GM06990 (cell line): ENCODE measurements at regions not wholly inside any gene's neighbourhood (a gene's known extent, or its start where the extent isn't known, plus 50 kb on each side); places are given as distances from the start of the nearest gene placed in this dataset.

Experiments
- DNase-seq: peaks from one replicate; pipeline ENCODE4 v3.0.0-alpha.2; 2011; ENCODE audit not compliant: insufficient read length; ENCODE audit errors: extremely low read depth
- H3K27me3 ChIP-seq: replicated peaks from 2 replicates; pipeline ENCODE4 v1.6.0; 2011; ENCODE audit warnings: low read length; ENCODE audit not compliant: control insufficient read depth, insufficient read depth
- H3K36me3 ChIP-seq: 2 replicates; pipeline ENCODE4 v1.5.1; 2011; ENCODE audit warnings: low read length; ENCODE audit not compliant: control insufficient read depth, insufficient read depth
- H3K4me3 ChIP-seq: replicated peaks from 2 replicates; pipeline ENCODE4 v1.5.1; 2011; ENCODE audit warnings: low read depth, mild to moderate bottlenecking, control low read depth, low read length
- CTCF ChIP-seq: IDR thresholded peaks from 2 replicates; pipeline ENCODE4 v1.5.1; 2011; ENCODE audit warnings: low read length, control low read depth, mild to moderate bottlenecking, inconsistent platforms; ENCODE audit not compliant: insufficient read depth, poor library complexity, severe bottlenecking

- no peak for DNase-seq
- H3K27me3 ChIP-seq: no peaks in the 10 kb centered on the region
- H3K36me3 ChIP-seq: no peaks in the 10 kb centered on the region
- no peak for TF ChIP-seq CTCF
- H3K4me3 ChIP-seq: no peak overlapping the region
Measured at GRCh38 chr2:128988967-128989366, 670.3 kb upstream of the HS6ST1 start.

GRCh38 chr2:128995086-128995485, 676.4 kb upstream of the HS6ST1 start:
- Histone ChIP-seq H3K36me3 (no peaks in the 10 kb centered on the region), H3K4me3 (no peak overlapping the region), H3K27me3 (no peaks in the 10 kb centered on the region)
- TF ChIP-seq CTCF: no peak
- DNase-seq: no peak

GRCh38 chr2:128996078-128996477, 677.4 kb upstream of the HS6ST1 start:
- no peak for TF ChIP-seq CTCF
- no peak overlapping the region for H3K4me3 ChIP-seq
- H3K27me3 ChIP-seq: no peaks in the 10 kb centered on the region
- no peak for DNase-seq
- H3K36me3 ChIP-seq: no peaks in the 10 kb centered on the region

DNA sequence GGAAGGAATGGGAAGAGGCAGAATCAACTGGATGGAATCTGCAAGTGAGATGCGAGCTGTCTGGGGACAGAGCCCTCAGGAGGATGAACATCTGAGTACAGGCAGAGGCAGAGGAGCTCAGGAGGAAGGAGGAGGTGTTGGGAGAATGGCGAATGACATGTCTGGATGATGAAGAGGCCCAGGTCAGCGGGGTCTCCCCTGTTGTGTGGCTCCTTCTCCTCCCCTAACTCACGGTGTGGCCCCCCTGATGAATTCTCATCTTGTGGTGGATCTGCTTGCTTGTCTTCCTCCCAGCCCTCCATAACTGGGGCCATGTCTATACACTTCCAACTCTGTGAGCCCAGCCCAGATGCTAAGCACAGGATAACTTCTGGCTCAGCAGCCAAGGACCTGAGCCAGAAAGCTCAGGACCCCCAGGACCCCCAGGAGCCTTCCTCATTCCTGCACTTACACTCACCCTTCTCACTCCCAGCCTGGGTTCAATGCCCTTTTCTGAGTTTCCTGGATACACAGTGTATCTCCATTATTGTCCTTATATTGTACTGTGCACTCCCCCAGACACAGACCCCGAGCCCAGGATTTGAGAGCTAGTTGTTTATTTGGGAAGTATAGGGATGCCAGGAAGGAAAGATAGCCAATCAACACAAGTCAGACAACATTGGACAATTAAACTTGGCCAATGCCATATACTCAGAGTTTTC, 678.6 kb upstream of the HS6ST1 start:
- Histone ChIP-seq H3K4me3 (no peak overlapping the region), H3K27me3 (no peaks in the 10 kb centered on the region), H3K36me3 (no peaks in the 10 kb centered on the region)
- TF ChIP-seq CTCF: no peak
- DNase-seq: no peak

DNA sequence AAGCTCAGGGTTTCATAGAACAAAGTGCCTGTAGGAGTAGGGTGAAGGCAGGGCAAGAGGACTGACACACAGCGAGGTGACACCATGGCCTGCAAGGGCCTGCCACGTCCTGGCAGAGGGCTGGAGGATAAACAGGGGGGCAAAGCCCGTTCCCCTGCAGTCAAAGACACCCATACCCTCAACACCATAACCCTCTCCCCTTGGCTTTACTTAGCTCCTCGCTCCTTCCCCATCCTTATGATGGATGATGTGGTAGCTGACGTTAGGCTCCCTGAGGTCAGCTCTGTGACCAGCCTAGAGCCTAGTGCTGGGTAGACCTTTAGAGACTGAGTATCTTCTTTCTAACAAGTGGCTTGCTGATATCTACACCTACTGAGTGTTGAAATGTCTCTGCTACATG, 683.3 kb upstream of the HS6ST1 start:
- DNase-seq: no peak
- Histone ChIP-seq H3K36me3 (no peaks in the 10 kb centered on the region), H3K27me3 (no peaks in the 10 kb centered on the region), H3K4me3 (no peak overlapping the region)
- no peak for TF ChIP-seq CTCF

GRCh38 chr2:129002751-129003150, 684.1 kb upstream of the HS6ST1 start:
- no peaks in the 10 kb centered on the region for H3K36me3 ChIP-seq
- no peak overlapping the region for H3K4me3 ChIP-seq
- DNase-seq: no peak
- H3K27me3 ChIP-seq: no peaks in the 10 kb centered on the region
- TF ChIP-seq CTCF: no peak
